ENCODE measurements at regions not wholly inside any gene's neighbourhood (a gene's known extent, or its start where the extent isn't known, plus 50 kb on each side); places are given as distances from the start of the nearest gene placed in this dataset.

DNA sequence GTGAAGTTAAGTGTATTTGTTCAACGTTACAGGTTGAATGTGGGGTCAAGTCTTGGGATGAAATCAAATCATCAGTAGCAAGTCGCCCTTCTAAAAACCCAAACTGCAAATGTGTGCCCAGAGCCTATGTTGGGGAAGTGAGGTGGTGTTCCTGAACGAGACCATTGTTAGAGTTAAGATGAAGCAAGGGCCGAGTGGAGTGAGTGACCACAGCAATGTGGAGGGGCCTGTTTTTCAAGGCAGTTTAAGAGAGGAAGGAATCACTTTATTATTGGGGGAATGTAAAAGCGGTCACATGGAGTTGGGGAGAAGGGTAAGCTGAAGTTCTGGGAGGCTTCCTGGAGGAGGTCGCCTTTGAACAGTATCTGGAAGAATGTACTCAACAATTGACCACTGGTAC, 68.5 kb downstream of the MYCN start:
- TF ChIP-seq FOXA1 (IDR thresholded peaks at IDR 0.05), result no peak
- TF ChIP-seq L3MBTL2 (conservative IDR thresholded peaks at IDR 0.05), result no peak
- TF ChIP-seq NFRKB (IDR thresholded peaks at IDR 0.05), result no peak
- TF ChIP-seq BHLHE40 (IDR thresholded peaks at IDR 0.05; ENCODE audit: borderline replicate concordance), result no peak
- no peak for TF ChIP-seq FOXM1 (IDR thresholded peaks at IDR 0.05; ENCODE audit: borderline replicate concordance)
